B cell (primary cell): ENCODE measurements at regions not wholly inside any gene's neighbourhood (a gene's known extent, or its start where the extent isn't known, plus 50 kb on each side); places are given as distances from the start of the nearest gene placed in this dataset.

Experiments used
- ATAC-seq: fragments of 200-7000 bp; cut with Tn5 transposase; one replicate; pipeline ENCODE4 v1.10.0; 2021; ENCODE audit warnings: low read depth, mild to moderate bottlenecking, moderate number of reproducible peaks, moderate library complexity
- CTCF ChIA-PET: fragments of 350-600 bp; sonication (Branson Sonifier 250); formaldehyde crosslinking; loops from one replicate; lab custom pipeline; 2021; ENCODE audit warnings: antibody characterized with exemption, inconsistent platforms; lab: Charles Lee
- POLR2A ChIA-PET: fragments of 350-600 bp; sonication (Branson Sonifier 250); formaldehyde crosslinking; loops from one replicate; lab custom pipeline; 2021; ENCODE audit warnings: antibody characterized with exemption; lab: Charles Lee
- DNase-seq: peaks from one replicate; pipeline ENCODE4 v3.0.0; 2013
- H2AFZ ChIP-seq: 2 replicates; pipeline ENCODE4 v1.6.1; 2012; ENCODE audit warnings: mild to moderate bottlenecking, low read depth, low read length; ENCODE audit not compliant: insufficient read depth, poor library complexity, severe bottlenecking
- H3K27ac ChIP-seq, 2 donors: 1 replicate in 1 of 2; 2 replicates in 1 of 2; pipeline ENCODE4 v1.5.1; 2012 to 2013; ENCODE audit warnings: low read length in 2 of 2, mild to moderate bottlenecking in 2 of 2, moderate library complexity in 1 of 2
- H3K27me3 ChIP-seq, 4 experiments: fragments of 200-600 bp in 1 of 4; sonication (generic) in 1 of 4; replicated peaks in 1 of 4; 1 replicate in 2 of 4; 2 replicates in 2 of 4; pipeline versions ENCODE4 v1.6.1 to v1.7.0; 2013 to 2016; ENCODE audit warnings: low read length in 3 of 4, mild to moderate bottlenecking in 2 of 4, mixed read lengths in 1 of 4, moderate library complexity in 1 of 4; ENCODE audit not compliant: insufficient read depth in 4 of 4, control insufficient read depth in 3 of 4; ENCODE audit errors: control extremely low read depth in 1 of 4
- H3K36me3 ChIP-seq, 2 experiments: replicated peaks in 1 of 2; 1 replicate in 1 of 2; 2 replicates in 1 of 2; pipeline versions ENCODE4 v1.6.1 to v1.7.1; 2013; ENCODE audit warnings: low read length in 1 of 2; ENCODE audit not compliant: insufficient read depth in 2 of 2, control insufficient read depth in 1 of 2; ENCODE audit errors: control extremely low read depth in 1 of 2, extremely low read depth in 1 of 2
- H3K4me1 ChIP-seq, 2 donors: fragments of 200-600 bp in 1 of 2; sonication (generic) in 1 of 2; 1 replicate in 1 of 2; 2 replicates in 1 of 2; pipeline versions ENCODE4 v1.5.1 to v1.6.1; 2013 to 2017; ENCODE audit warnings: low read length in 2 of 2; ENCODE audit not compliant: control insufficient read depth in 2 of 2, insufficient read depth in 2 of 2
- H3K4me2 ChIP-seq: replicated peaks from 2 replicates; pipeline ENCODE3; 2012; ENCODE audit warnings: mild to moderate bottlenecking, low read depth, low read length; ENCODE audit not compliant: poor library complexity, severe bottlenecking
- H3K4me3 ChIP-seq, 5 experiments: fragments of 200-600 bp in 1 of 5; sonication (generic) in 1 of 5; 1 replicate in 3 of 5; 2 replicates in 2 of 5; pipeline versions ENCODE4 v1.5.1 to v1.7.0; 2011 to 2016; ENCODE audit warnings: low read length in 4 of 5, mild to moderate bottlenecking in 4 of 5, low read depth in 2 of 5, control low read depth in 1 of 5, moderate library complexity in 1 of 5; ENCODE audit not compliant: insufficient read depth in 1 of 5; ENCODE audit errors: control extremely low read depth in 1 of 5, extremely low read depth in 1 of 5
- H3K79me2 ChIP-seq: fragments of 200-600 bp; sonication (generic); one replicate; pipeline ENCODE4 v1.6.0; 2016; ENCODE audit warnings: low read length; ENCODE audit not compliant: control insufficient read depth, insufficient read depth
- H3K9ac ChIP-seq: fragments of 200-600 bp; sonication (generic); 2 replicates; pipeline ENCODE4 v1.6.1; 2017; ENCODE audit warnings: mild to moderate bottlenecking, low read length, moderate library complexity
- H3K9me3 ChIP-seq, 3 donors: one replicate each; pipeline versions ENCODE4 v1.6.1 to v1.7.1; 2013; ENCODE audit warnings: low read length in 2 of 3; ENCODE audit not compliant: control insufficient read depth in 2 of 3, insufficient read depth in 1 of 3; ENCODE audit errors: control extremely low read depth in 1 of 3
- H4K20me1 ChIP-seq: 2 replicates; pipeline ENCODE4 v1.6.0; 2012; ENCODE audit warnings: mild to moderate bottlenecking, low read length; ENCODE audit not compliant: insufficient read depth, control insufficient read depth, poor library complexity, severe bottlenecking
- H3K27ac Mint-ChIP-seq: one replicate; pipeline ENCODE4 v1.8.0; 2021; ENCODE audit warnings: mixed read lengths
- H3K27me3 Mint-ChIP-seq: one replicate; pipeline ENCODE4 v1.8.0; 2021; ENCODE audit warnings: mixed read lengths
- H3K4me1 Mint-ChIP-seq: one replicate; pipeline ENCODE4 v1.8.0; 2021; ENCODE audit warnings: mixed read lengths
- H3K4me3 Mint-ChIP-seq: one replicate; pipeline ENCODE4 v1.8.0; 2021; ENCODE audit warnings: mixed read lengths
- H3K9me3 Mint-ChIP-seq: one replicate; pipeline ENCODE4 v1.8.0; 2022; ENCODE audit warnings: mixed read lengths; ENCODE audit not compliant: insufficient read depth
- CTCF ChIP-seq: fragments of 200-600 bp; IDR thresholded peaks from one replicate; pipeline ENCODE4 v1.8.0; 2022; ENCODE audit warnings: antibody characterized with exemption, mild to moderate bottlenecking
- EZH2 ChIP-seq: IDR thresholded peaks from 2 replicates; pipeline ENCODE4 v1.6.1; 2012; ENCODE audit warnings: borderline replicate concordance, low read depth, mild to moderate bottlenecking, moderate library complexity, low read length; ENCODE audit not compliant: insufficient read depth, poor library complexity, severe bottlenecking
- WGBS: methylation state at CpG from one replicate; pipeline ENCODE4 v1.1.5; 2013; ENCODE audit warnings: missing lambda C conversion rate; ENCODE audit not compliant: insufficient coverage; 5-methylcytosine and 5-hydroxymethylcytosine counted together
- intact Hi-C: fragments of 100-400 bp; cut with micrococcal nuclease; formaldehyde crosslinking; loops from one replicate; pipeline ENCODE4 v1.10.0; 2022

GRCh38 chr13:85995788-85996418 lies 196.7 kb upstream of the SLITRK6 start:
- Histone ChIP-seq H3K4me1 (no peaks in the 10 kb centered on the region), H3K9ac (no peak overlapping the region), H3K4me3 (no peak overlapping the region), H3K27ac (no peak overlapping the region), H3K36me3 (no peaks in the 10 kb centered on the region), H3K27me3 (no peaks in the 10 kb centered on the region), H3K79me2 (no peaks in the 10 kb centered on the region), H4K20me1 (no peaks in the 10 kb centered on the region), H3K9me3 (no peaks in the 10 kb centered on the region), H3K4me2 (no peak overlapping the region), H2AFZ (no peak overlapping the region)
- no peak for DNase-seq
- intact Hi-C loops = no loop called here
- WGBS = 94% methylated on average over 2 of the region's 3 CpGs
- ChIA-PET CTCF (no interaction called here), POLR2A (no interaction called here)
- no peak for TF ChIP-seq EZH2
- TF ChIP-seq CTCF = no peak
- ATAC-seq = no peak
- Mint-ChIP-seq H3K27ac (no peak overlapping the region), H3K4me3 (no peak overlapping the region), H3K9me3 (no peaks in the 10 kb centered on the region), H3K27me3 (no peaks in the 10 kb centered on the region), H3K4me1 (no peaks in the 10 kb centered on the region)

- H3K4me1 Mint-ChIP-seq = no peaks in the 10 kb centered on the region
- no peak for ATAC-seq
- H3K27me3 Mint-ChIP-seq = no peaks in the 10 kb centered on the region
- Histone ChIP-seq H3K9ac (no peak overlapping the region), H2AFZ (no peak overlapping the region), H4K20me1 (no peaks in the 10 kb centered on the region), H3K27me3 (no peaks in the 10 kb centered on the region), H3K36me3 (no peaks in the 10 kb centered on the region), H3K4me1 (no peaks in the 10 kb centered on the region), H3K9me3 (no peaks in the 10 kb centered on the region), H3K79me2 (no peaks in the 10 kb centered on the region), H3K27ac (no peak overlapping the region), H3K4me3 (no peak overlapping the region), H3K4me2 (no peak overlapping the region)
- intact Hi-C loops = no loop called here
- no peak overlapping the region for H3K27ac Mint-ChIP-seq
- no peak for TF ChIP-seq EZH2
- TF ChIP-seq CTCF = no peak
- H3K9me3 Mint-ChIP-seq = peaks cover 2% of the 10 kb centered on the region
- POLR2A ChIA-PET = no interaction called here
- no peak overlapping the region for H3K4me3 Mint-ChIP-seq
- CTCF ChIA-PET = no interaction called here
- no peak for DNase-seq
- no CpG with 5 or more reads among the region's 1 CpG for WGBS
These were observed 194.3 kb upstream of the SLITRK6 start for GRCh38 chr13:85993567-85993966.
